Uterus (tissue), 3 donors: ENCODE measurements at regions not wholly inside any gene's neighbourhood (a gene's known extent, or its start where the extent isn't known, plus 50 kb on each side); places are given as distances from the start of the nearest gene placed in this dataset.

Experiments used
- DNase-seq, 2 donors: peaks; one replicate each; pipeline ENCODE4 v3.0.0-alpha.2; 2019 to 2020
- H3K27ac ChIP-seq, 2 donors: fragments of 200-600 bp; sonication (generic); 1 replicate in 1 of 2; 2 replicates in 1 of 2; pipeline ENCODE4 v1.5.1; 2016 to 2018
- H3K27me3 ChIP-seq, 2 donors: fragments of 200-600 bp; sonication (generic); one replicate each; pipeline ENCODE4 v1.5.1; 2018 to 2019; ENCODE audit warnings: control low read depth in 1 of 2
- H3K36me3 ChIP-seq, 2 donors: fragments of 200-600 bp; sonication (generic); one replicate each; pipeline ENCODE4 v1.5.1; 2019; ENCODE audit warnings: control low read depth in 1 of 2
- H3K4me1 ChIP-seq, 2 donors: fragments of 200-600 bp; sonication (generic); one replicate each; pipeline ENCODE4 v1.5.1; 2018 to 2019; ENCODE audit warnings: control low read depth in 1 of 2
- H3K4me3 ChIP-seq, 2 donors: fragments of 200-600 bp; sonication (generic); 1 replicate in 1 of 2; 2 replicates in 1 of 2; pipeline ENCODE4 v1.5.1; 2018 to 2019; ENCODE audit warnings: mild to moderate bottlenecking in 1 of 2
- H3K9me3 ChIP-seq, 2 donors: fragments of 200-600 bp; sonication (generic); one replicate each; pipeline ENCODE4 v1.5.1; 2019; ENCODE audit warnings: control low read depth in 1 of 2
- POLR2A ChIP-seq, 2 donors: fragments of 450-650 bp; IDR thresholded peaks; one replicate each; pipeline ENCODE4 v1.6.1; 2016; ENCODE audit warnings: antibody characterized with exemption in 2 of 2, mild to moderate bottlenecking in 1 of 2, moderate library complexity in 1 of 2
- intact Hi-C: fragments of 100-400 bp; cut with DNase I; formaldehyde crosslinking; loops from one replicate; pipeline ENCODE4 v1.15.1; 2023; ENCODE audit warnings: low total_unique reads
- TF ChIP-seq, protein P1 (sequence below), 4 experiments: fragments of 200-600 bp in 2 of 4; fragments of 450-650 bp in 2 of 4; sonication (generic) in 2 of 4; IDR thresholded peaks; one replicate each; pipeline ENCODE4 v1.5.1; 2016 to 2019; ENCODE audit warnings: antibody characterized with exemption in 4 of 4, mild to moderate bottlenecking in 2 of 4, moderate library complexity in 1 of 4
- donor health status: DM: yes; HTN: yes; CAD: no.

DNA sequence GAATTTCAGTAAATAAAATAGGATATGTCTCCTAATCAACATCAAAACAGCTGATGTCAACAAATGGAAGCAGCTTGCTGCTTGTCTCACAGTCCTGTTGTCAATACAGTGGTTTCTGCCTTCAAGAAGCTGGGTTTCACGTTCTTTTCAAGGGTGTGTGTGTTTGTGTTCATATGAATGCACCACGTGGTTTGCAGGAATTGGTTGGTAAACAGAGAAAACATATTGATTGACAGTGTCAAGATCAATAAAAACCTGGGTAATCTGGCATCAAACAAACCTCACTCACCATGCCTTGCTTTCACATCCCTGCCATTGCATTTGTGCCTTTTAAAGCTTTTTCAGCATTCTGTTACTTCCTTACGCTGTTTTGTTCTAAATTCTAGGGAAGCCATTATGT, 585.7 kb upstream of the CA10 start:
- no peaks in the 10 kb centered on the region for H3K9me3 ChIP-seq
- intact Hi-C loops, result no loop called here
- no peak overlapping the region for H3K4me3 ChIP-seq
- no peak for DNase-seq
- TF ChIP-seq, protein P1, sequence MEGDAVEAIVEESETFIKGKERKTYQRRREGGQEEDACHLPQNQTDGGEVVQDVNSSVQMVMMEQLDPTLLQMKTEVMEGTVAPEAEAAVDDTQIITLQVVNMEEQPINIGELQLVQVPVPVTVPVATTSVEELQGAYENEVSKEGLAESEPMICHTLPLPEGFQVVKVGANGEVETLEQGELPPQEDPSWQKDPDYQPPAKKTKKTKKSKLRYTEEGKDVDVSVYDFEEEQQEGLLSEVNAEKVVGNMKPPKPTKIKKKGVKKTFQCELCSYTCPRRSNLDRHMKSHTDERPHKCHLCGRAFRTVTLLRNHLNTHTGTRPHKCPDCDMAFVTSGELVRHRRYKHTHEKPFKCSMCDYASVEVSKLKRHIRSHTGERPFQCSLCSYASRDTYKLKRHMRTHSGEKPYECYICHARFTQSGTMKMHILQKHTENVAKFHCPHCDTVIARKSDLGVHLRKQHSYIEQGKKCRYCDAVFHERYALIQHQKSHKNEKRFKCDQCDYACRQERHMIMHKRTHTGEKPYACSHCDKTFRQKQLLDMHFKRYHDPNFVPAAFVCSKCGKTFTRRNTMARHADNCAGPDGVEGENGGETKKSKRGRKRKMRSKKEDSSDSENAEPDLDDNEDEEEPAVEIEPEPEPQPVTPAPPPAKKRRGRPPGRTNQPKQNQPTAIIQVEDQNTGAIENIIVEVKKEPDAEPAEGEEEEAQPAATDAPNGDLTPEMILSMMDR (IDR thresholded peaks at IDR 0.05), result no peak
- no peak for TF ChIP-seq POLR2A (IDR thresholded peaks at IDR 0.05)
- no peak overlapping the region for H3K27ac ChIP-seq
- no peaks in the 10 kb centered on the region for H3K36me3 ChIP-seq
- H3K4me1 ChIP-seq, result no peaks in the 10 kb centered on the region
- no peaks in the 10 kb centered on the region for H3K27me3 ChIP-seq

DNA sequence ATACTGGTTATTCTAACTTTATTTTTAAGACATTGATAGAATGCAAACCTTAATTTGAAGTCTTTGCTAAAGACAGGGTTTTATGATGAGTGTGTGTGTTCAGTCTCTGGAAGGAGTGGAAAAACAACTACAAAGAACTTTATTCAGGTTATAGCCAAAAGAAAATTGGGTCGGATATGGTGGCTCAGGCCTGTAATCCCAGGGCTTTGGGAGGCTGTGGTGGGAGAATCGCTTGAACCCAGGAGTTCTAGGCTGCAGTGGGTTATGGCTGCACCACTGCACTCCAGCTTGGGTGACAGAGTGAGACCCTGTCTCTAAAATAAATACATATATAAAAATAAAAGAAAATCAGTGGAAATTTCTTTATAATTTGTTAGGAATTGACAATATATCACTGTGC, 581.5 kb upstream of the CA10 start:
- Histone ChIP-seq H3K4me3 (no peak overlapping the region), H3K36me3 (no peaks in the 10 kb centered on the region), H3K9me3 (no peaks in the 10 kb centered on the region), H3K27me3 (no peaks in the 10 kb centered on the region), H3K4me1 (no peaks in the 10 kb centered on the region), H3K27ac (no peak overlapping the region)
- intact Hi-C loops, result no loop called here
- DNase-seq, result no peak
- TF ChIP-seq POLR2A (IDR thresholded peaks at IDR 0.05), result no peak
- TF ChIP-seq, protein P1 (IDR thresholded peaks at IDR 0.05), result no peak

DNA sequence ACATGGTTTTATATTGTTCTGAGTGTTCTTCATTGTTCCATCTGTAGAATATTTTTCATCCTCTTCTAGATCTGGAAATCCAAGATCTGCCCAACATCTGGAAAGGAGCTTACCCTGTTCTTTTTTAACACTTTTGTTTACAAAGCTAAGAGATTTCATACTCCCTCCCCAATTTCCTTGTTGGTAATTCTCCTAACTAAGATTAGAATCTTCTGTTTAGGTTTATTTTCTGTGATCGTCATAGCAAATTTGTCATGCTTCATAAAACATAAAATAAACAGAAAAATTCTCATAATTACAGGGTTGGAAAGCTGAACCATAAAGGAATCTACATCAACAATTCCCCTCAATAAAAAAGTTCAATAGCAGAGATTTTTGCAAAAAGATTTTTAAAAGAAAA, 580.3 kb upstream of the CA10 start:
- Histone ChIP-seq H3K36me3 (no peaks in the 10 kb centered on the region), H3K4me1 (no peaks in the 10 kb centered on the region), H3K9me3 (no peaks in the 10 kb centered on the region), H3K4me3 (no peak overlapping the region), H3K27me3 (no peaks in the 10 kb centered on the region), H3K27ac (no peak overlapping the region)
- TF ChIP-seq POLR2A (IDR thresholded peaks at IDR 0.05), result no peak
- TF ChIP-seq, protein P1 (IDR thresholded peaks at IDR 0.05), result no peak
- intact Hi-C loops, result no loop called here
- no peak for DNase-seq

DNA sequence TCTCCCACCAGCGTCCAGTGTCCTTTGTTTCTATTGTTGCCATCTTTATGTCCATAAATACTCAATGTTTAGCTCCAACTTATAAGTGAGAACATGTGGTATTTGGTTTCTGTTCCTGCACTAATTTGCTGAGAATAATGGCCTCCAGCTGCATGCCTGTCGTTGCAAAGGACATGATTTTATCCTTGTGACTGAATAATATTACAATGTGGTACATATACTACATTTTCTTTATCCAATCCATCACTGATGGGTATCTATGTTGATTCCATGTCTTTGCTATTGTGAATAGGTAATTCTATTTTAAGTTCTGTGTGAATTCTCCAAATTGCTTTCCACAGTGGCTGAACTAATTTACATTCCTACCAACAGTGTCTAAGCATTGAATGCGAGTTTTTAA, 578.6 kb upstream of the CA10 start:
- H3K27me3 ChIP-seq, result no peaks in the 10 kb centered on the region
- H3K9me3 ChIP-seq, result no peaks in the 10 kb centered on the region
- intact Hi-C loops, result no loop called here
- no peaks in the 10 kb centered on the region for H3K4me1 ChIP-seq
- no peaks in the 10 kb centered on the region for H3K36me3 ChIP-seq
- no peak overlapping the region for H3K27ac ChIP-seq
- no peak for DNase-seq
- H3K4me3 ChIP-seq, result no peak overlapping the region
- TF ChIP-seq, protein P1 (IDR thresholded peaks at IDR 0.05), result no peak
- no peak for TF ChIP-seq POLR2A (IDR thresholded peaks at IDR 0.05)

DNA sequence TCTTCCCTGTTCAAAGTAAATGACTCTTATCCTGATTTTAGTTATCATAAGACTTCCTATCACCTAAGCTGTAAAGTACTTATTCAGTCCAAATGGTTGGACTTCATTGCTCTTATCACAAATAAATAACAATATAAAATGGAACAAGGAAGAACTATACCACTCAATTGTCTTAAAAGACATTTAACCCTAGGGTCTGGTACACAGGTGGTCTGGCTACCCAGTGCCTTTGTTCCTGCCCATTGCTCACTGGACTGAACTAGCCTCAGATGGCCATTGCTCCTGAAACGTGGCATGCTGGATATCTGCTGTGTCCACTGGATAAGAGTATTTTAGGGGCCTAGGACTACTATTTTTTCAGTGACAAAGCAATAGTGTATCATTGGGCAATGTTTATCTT, 574.3 kb upstream of the CA10 start:
- intact Hi-C loops, result no loop called here
- TF ChIP-seq, protein P1 (IDR thresholded peaks at IDR 0.05), result no peak
- no peak for TF ChIP-seq POLR2A (IDR thresholded peaks at IDR 0.05)
- no peak for DNase-seq
- no peak overlapping the region for H3K4me3 ChIP-seq
- no peaks in the 10 kb centered on the region for H3K36me3 ChIP-seq
- H3K27ac ChIP-seq, result no peak overlapping the region
- H3K4me1 ChIP-seq, result no peaks in the 10 kb centered on the region
- H3K27me3 ChIP-seq, result no peaks in the 10 kb centered on the region
- no peaks in the 10 kb centered on the region for H3K9me3 ChIP-seq
